ENCODE measurements at regions not wholly inside any gene's neighbourhood (a gene's known extent, or its start where the extent isn't known, plus 50 kb on each side); places are given as distances from the start of the nearest gene placed in this dataset.

DNA sequence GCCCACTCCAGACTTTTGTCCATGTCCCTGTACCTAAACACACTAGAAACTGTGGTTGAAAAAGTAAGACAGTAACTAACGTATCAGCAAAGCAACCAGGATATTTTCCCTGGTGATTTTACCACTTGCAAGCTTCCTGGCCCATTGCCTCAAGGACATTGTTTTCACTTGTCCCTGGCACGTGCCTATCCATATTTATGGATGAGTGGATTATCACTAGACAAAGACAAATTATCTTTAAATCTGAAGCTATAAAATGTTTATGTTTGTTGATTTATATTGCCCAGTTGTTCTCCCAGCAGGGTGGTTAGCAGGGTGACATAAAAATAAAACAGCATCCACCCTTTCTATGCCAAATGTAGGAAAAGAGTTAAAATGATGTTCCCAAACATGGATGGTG, 93.2 kb upstream of the STEAP1 start:
- no peak for TF ChIP-seq CTCF (IDR thresholded peaks at IDR 0.05)
- no peak for TF ChIP-seq POLR2A (IDR thresholded peaks at IDR 0.05)
